ENCODE measurements at regions not wholly inside any gene's neighbourhood (a gene's known extent, or its start where the extent isn't known, plus 50 kb on each side); places are given as distances from the start of the nearest gene placed in this dataset.

- TF ChIP-seq POLR2A (IDR thresholded peaks at IDR 0.05; ENCODE audit: low read depth) (no peak), CTCF (IDR thresholded peaks at IDR 0.05) (no peak)
- intact Hi-C loops (cut with DNase I), result no loop called here
Measured at GRCh38 chrX:63961964-63962363, 176.9 kb upstream of the ARHGEF9 start.

GRCh38 chrX:63959975-63960374 lies 175.0 kb upstream of the ARHGEF9 start:
- intact Hi-C loops (cut with DNase I), result no loop called here
- H3K9me3 ChIP-seq, result no peaks in the 10 kb centered on the region
- no peak for TF ChIP-seq POLR2A (IDR thresholded peaks at IDR 0.05; ENCODE audit: low read depth)
- no peak for TF ChIP-seq POLR2AphosphoS5 (IDR thresholded peaks at IDR 0.05)
- TF ChIP-seq EP300 (IDR thresholded peaks at IDR 0.05), result no peak
- no peak for TF ChIP-seq CTCF (IDR thresholded peaks at IDR 0.05)
- H3K4me1 ChIP-seq, result no peaks in the 10 kb centered on the region
- H3K4me3 ChIP-seq, result no peak overlapping the region
- no peak for DNase-seq (ENCODE audit: extremely low spot score)
- no peaks in the 10 kb centered on the region for H3K27me3 ChIP-seq
- H3K27ac ChIP-seq (replicated peaks in 1 of 4), result no peak overlapping the region
- no peaks in the 10 kb centered on the region for H3K36me3 ChIP-seq

More at GRCh38 chrX:63961964-63962363, 176.9 kb upstream of the ARHGEF9 start:
- WGBS, result 29% methylated on average over 1 of the region's 1 CpG
- no peaks in the 10 kb centered on the region for H3K4me1 ChIP-seq
- H3K27me3 ChIP-seq, result no peaks in the 10 kb centered on the region
- H3K9me3 ChIP-seq, result no peaks in the 10 kb centered on the region
- no peaks in the 10 kb centered on the region for H3K36me3 ChIP-seq
- H3K4me3 ChIP-seq, result no peak overlapping the region
- no peak overlapping the region for H3K27ac ChIP-seq (replicated peaks in 1 of 4)
- DNase-seq (ENCODE audit: extremely low spot score), result no peak

- Histone ChIP-seq H3K4me1 (no peaks in the 10 kb centered on the region), H3K36me3 (no peaks in the 10 kb centered on the region), H3K4me3 (no peak overlapping the region), H3K9me3 (no peaks in the 10 kb centered on the region), H3K27ac (replicated peaks in 1 of 4) (no peak overlapping the region), H3K27me3 (no peaks in the 10 kb centered on the region)
- 63% methylated on average over 2 of the region's 2 CpGs for WGBS
- TF ChIP-seq POLR2AphosphoS5 (IDR thresholded peaks at IDR 0.05), result no peak
- no peak for DNase-seq (ENCODE audit: extremely low spot score)
- intact Hi-C loops (cut with DNase I), result no loop called here
Measured at GRCh38 chrX:63958134-63958865, 173.3 kb upstream of the ARHGEF9 start.

GRCh38 chrX:63935835-63936234 lies 150.8 kb upstream of the ARHGEF9 start:
- no peak for TF ChIP-seq CTCF (IDR thresholded peaks at IDR 0.05)
- TF ChIP-seq POLR2A (IDR thresholded peaks at IDR 0.05; ENCODE audit: low read depth), result no peak
- TF ChIP-seq EP300 (IDR thresholded peaks at IDR 0.05), result no peak
- TF ChIP-seq POLR2AphosphoS5 (IDR thresholded peaks at IDR 0.05), result no peak
- DNase-seq (ENCODE audit: extremely low spot score), result no peak
- no peak overlapping the region for H3K4me3 ChIP-seq
- intact Hi-C loops (cut with DNase I), result no loop called here
- no peaks in the 10 kb centered on the region for H3K27me3 ChIP-seq
- H3K4me1 ChIP-seq, result no peaks in the 10 kb centered on the region
- 76% methylated on average over 2 of the region's 2 CpGs for WGBS
- no peak overlapping the region for H3K27ac ChIP-seq (replicated peaks in 1 of 4)
- H3K36me3 ChIP-seq, result no peaks in the 10 kb centered on the region
- H3K9me3 ChIP-seq, result no peaks in the 10 kb centered on the region

GRCh38 chrX:63934791-63935190 lies 149.8 kb upstream of the ARHGEF9 start:
- WGBS, result 53% methylated on average over 2 of the region's 3 CpGs
- intact Hi-C loops (cut with DNase I), result no loop called here

More at GRCh38 chrX:63934791-63935190, 149.8 kb upstream of the ARHGEF9 start:
- no peak for DNase-seq (ENCODE audit: extremely low spot score)
- no peaks in the 10 kb centered on the region for H3K36me3 ChIP-seq
- H3K9me3 ChIP-seq, result no peaks in the 10 kb centered on the region
- TF ChIP-seq POLR2A (IDR thresholded peaks at IDR 0.05; ENCODE audit: low read depth) (no peak), CTCF (IDR thresholded peaks at IDR 0.05) (no peak), EP300 (IDR thresholded peaks at IDR 0.05) (no peak), POLR2AphosphoS5 (IDR thresholded peaks at IDR 0.05) (no peak)
- H3K27ac ChIP-seq (replicated peaks in 1 of 4), result no peak overlapping the region
- H3K4me3 ChIP-seq, result no peak overlapping the region
- no peaks in the 10 kb centered on the region for H3K27me3 ChIP-seq
- no peaks in the 10 kb centered on the region for H3K4me1 ChIP-seq
